ENCODE measurements at regions not wholly inside any gene's neighbourhood (a gene's known extent, or its start where the extent isn't known, plus 50 kb on each side); places are given as distances from the start of the nearest gene placed in this dataset.
"Not testable (repeated sequence)": the region's sequence is repeated elsewhere in the genome, so short reads cannot be mapped to it uniquely, and the experiment has no call there.

GRCh38 chr1:166703726-166704462 is 135.4 kb upstream of the POGK start:
- no peak for DNase-seq

- no peak for DNase-seq
These were observed 133.6 kb upstream of the POGK start for GRCh38 chr1:166705376-166706289.

DNA sequence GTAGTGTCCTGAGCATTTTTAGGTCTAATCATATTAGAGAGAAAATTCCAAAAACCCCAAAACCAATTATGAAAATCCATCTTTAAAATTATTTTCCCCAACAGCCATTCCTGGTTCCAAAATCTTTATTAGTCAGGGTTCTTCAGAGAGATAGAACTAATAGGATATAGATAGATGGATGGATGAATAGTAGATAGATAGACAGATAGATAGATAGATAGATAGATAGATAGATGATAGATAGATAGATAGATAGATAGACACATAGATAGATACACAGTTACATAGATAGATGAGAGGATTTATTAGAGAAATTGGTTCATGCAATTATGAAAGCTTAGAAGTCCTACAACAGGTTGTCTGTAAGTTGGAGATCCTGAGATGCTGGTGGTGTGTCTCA is 122.7 kb upstream of the POGK start:
- DNase-seq = no peak

- no peak for DNase-seq
These were observed 118.1 kb upstream of the POGK start for GRCh38 chr1:166721145-166721544.

DNA sequence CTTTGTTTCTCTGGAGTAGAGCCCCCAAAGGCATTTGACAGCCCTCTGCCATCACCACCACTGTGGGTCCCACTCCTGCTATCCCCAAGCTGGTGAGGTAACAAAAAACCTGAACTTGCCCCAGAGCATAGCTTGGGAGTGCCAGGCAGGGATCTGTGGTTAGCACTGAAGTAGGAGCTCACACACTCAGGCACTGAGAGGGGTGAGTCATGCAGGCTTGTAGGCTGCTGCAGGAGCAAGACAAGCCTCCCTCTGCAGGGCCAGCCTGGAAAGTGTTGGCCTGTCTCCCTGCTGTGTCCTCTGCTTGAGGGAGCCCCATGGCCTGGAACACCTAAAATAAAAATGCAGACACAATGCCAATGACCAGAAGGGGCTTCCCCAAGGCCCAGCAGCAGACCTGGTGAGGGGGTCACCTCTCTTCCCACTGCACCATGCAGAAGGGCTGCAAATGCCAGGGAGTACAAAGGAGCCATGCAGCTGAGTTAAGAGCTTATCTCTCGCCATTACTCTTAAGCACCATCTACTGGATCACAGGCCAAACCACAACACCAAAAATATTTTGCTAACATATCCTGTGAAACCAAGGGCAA is 108.9 kb upstream of the POGK start:
- DNase-seq = peak; percentile 46

DNA sequence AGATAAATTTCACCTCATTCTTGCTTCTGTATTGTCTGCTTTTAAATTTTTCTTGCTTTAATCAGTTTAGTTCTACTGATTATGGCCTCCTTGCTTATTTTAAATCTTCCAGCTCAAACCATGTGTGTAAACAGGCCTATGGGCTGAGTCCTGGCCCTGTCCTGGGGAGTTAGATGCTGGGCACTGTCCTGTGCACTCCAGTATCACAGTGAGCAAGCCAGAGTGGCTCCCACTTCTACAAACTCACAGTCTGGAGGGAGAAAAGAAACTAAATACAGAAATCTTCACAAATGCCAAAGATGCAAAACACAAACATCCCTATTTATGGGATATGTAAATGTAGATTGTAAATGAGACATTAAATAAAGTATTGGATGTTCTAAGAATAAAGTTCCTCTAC is 101.1 kb upstream of the POGK start:
- DNase-seq = no peak

GRCh38 chr1:166738873-166739272 is 100.4 kb upstream of the POGK start:
- DNase-seq = no peak

- DNase-seq = no peak
These were observed 98.5 kb upstream of the POGK start for GRCh38 chr1:166740668-166741276.

- no peak for DNase-seq
These were observed 76.0 kb upstream of the POGK start for GRCh38 chr1:166763318-166763717.

DNA sequence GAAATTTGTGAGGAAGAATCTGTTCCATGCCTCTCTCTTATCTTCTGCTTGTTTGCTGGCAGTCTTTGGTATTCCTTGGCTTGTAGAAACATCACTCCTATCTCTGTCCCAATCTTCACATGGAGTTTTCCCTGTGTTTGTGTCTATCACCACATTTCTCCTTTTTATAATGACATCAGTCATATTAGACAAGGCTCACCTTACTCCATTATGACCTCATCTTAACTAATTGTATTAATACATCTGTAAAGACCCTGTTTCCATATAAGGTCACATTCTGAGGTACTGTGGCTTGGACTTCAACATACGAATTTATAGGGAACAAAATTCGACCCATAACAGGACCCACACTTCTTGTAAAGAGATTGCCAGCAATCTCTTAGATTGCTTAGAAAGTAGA is 72.3 kb upstream of the POGK start:
- DNase-seq = no peak

GRCh38 chr1:166784646-166785045 is 54.6 kb upstream of the POGK start:
- not testable (repeated sequence) for DNase-seq

DNA sequence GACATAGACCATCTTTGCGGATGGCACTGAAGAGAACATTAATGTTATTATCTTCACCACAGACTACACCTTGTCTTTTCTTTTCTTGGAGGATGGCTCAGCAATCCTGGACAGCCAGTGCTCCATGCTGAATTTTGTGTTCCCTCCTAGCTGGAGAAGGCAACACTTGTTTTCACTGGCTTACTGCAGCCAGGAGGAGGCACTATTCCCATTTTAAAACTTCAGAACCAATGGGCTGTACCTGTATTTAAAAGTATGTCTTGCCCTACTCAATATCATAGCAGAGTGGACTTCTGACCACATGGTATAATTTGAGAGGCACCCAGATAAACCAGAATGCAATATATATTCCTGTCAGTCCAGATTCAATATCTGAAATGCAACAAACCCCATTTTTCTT is 53.3 kb upstream of the POGK start:
- DNase-seq = no peak

DNA sequence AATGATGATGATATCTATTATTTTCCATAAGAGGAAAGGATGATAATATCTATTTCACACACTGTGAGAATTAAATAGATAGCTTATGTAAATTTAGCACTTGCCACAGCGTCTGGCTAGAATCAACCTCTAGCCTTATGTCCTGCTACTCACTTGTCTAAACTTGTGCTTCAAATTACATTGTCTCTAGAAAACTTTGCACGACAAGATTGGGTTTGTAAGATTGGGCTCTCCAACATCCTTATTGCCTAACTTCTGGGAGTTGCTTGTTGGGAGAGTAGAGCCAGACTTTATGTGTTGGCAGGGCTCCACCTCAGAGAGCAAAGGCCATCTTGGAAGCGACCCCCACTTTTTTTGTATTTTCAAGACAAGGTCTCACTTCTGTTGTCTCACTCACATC is 50.0 kb upstream of the POGK start:
- no peak for DNase-seq
